HG03442 (cell line): ENCODE measurements at regions not wholly inside any gene's neighbourhood (a gene's known extent, or its start where the extent isn't known, plus 50 kb on each side); places are given as distances from the start of the nearest gene placed in this dataset.
"Not testable (repeated sequence)": the region's sequence is repeated elsewhere in the genome, so short reads cannot be mapped to it uniquely, and the experiment has no call there.

Experiments
- ATAC-seq: cut with Tn5 transposase; IDR thresholded peaks from one replicate; pipeline ENCODE4 v1.9.1; 2021; ENCODE audit warnings: mild to moderate bottlenecking, moderate library complexity; ENCODE audit not compliant: unreplicated experiment

DNA sequence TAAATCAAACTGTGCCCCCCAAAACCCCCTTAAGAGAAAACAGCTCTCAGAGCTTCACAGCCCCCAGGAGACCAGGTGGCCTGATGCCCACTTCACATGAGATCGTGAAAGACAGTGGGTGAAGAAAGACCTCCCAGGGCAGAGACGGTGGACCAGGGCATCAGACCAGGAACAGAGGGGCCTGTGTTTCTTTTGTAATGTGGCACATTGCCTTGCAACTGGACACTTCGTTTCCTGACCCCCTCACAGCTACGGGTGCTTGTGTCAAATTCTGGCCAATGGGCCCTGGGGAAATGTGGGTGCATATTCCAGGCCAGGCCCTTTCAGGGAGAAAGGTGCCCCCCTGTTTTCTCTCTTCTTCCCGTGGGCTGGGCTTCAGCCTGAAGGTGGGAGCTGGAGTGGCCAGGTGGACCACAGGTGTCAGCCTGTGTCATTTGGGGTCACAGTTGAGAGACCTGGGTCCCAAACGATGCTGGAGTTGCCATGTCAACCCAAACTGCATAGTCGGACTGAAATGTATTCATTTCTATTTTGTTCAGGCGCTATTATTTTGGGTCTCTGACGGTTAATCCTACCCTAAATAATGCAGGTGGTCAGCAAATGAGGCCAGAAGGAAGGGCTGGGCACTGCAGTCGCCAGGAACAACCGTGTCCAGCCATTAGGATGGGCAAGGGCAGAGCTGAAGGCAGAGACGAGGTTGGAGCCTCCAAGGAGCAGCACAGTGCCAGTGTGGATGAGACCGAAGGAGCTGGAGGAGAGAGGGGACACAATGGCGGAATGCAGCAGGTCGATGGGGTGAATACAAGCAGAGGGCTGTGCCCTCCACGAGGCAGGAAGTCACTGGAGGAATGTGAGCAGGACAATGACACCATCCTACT, 338.2 kb downstream of the EIPR1 start:
- no peak for ATAC-seq

DNA sequence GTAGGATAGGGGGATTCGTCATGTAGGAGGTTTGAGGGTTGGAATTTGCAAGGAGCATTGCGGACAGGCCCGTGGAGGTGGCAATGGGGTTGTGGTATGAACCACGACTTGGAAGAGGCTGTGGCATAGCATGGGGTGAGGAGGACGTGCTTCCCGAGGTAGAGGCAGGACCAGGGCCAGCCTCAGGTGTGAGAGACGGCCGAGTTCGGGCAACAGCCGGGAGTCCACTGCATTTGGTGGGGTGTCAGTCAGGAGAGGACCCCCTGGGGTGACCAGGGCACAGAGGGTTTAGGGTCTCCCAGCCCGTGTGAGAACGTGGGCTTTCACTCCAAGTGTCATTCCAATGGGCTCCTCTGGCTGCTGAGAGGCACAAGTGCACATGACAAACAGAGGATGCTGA, 339.0 kb downstream of the EIPR1 start:
- ATAC-seq: no peak

DNA sequence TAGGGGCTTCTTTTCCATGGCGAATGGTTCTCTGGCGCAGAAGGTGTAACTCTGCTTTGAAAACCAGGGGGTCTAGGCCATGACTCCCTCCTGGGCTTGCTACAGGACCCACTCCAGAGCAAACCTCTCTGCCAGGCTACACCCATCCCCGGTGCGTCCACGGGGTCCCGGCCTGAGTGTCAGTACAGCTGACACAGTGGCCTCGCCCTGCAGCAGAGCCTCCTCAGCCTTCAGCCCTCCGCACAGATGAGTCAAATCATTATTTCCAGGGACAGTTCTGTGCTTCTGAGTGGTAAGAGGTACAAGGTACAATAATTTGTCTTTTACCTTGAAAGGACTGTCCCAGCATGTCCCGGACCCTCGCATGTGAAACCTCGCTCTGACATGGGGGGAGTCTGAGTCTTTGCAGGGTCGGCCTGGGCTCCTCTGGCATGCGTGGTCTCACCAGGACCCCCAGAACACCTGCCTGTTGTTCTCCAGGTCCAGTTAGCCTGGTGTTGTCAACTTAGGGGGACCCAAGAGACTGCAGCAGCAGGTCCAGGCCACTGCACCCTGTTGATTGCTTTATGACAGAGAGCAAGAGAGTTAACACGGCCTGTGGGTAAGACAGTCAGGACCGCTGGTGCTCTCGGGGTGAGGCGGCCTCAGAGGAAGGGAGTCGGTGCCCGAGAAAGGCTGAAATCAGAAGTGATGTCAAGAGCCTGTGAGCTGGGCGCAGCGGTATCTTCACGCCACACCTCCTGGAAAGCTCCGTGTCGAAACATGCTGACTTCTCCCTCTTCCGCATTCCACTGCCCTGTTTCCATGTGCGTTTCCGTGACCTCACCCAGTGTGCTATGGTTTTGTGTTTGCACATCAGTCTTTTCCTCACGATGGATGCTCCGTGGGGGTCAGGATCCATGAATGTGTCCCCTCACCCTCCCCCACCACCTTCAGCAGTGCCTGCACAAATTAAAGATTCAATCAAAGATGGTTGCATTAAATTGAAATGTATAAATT, 340.1 kb downstream of the EIPR1 start:
- ATAC-seq: no peak

DNA sequence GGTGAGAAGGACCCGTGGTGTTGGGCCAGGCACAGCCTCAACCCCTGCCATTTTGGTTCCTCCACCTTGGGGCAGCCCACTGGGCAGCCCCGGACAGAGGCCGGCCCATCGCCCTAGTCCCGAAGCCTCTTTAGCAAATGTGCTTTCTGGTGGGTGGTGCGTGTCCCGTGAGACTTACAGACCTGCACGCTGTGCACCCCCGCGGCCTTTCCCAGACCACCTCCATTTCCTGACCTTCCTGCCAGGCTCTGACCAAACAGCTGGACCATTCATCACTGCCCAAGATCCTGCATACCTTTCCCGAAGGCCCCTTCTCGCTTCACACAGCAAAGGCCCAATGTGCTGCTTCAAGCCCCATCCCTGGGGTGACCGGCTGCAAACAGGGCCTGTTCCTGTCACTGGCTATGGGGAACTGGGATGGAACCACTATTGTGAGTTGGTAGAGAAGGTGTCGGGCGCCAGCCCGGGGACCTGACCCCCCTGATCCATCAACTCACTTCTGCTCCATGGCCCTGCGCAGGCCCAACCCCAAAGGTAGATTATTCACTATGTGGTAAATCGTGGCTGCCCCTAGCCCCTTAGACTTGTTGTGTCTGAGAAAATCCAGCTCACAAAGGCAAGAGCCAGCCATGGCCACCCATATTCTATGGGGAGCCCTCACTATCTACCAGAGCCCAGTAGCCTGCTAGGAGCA, 341.0 kb downstream of the EIPR1 start:
- ATAC-seq: no peak

DNA sequence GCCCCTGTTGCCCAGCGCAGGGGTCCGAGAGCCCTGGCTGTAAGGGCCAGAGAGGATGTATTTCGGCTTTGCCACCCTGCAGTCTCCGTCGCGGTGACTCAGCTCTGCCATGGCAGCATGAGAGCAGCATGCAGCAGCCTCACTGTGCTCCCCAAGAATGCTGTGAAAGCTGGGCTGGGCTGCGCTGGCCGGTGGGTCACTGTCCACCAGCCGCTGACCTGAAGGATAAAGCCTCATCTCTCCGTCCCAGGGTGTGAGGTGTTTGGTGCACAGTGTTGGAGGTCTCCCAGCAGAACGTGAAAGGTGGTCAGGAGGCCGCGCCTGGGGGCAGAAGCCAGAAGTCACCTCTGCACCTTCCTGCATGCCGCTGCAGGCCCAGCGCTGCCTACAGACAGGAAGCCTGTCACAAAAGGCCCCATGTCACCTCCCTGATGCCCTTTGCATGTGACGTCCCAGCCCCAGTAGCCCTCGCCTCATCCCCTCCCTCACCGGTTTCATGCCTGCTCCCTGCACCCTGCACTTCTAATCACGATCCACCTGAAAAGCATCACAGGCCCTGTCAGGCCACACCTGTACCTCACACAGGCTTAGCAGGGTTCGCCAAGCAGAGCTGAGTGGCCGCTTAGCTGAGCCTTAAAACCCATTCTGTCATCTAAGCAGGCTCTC, 342.1 kb downstream of the EIPR1 start:
- no peak for ATAC-seq

DNA sequence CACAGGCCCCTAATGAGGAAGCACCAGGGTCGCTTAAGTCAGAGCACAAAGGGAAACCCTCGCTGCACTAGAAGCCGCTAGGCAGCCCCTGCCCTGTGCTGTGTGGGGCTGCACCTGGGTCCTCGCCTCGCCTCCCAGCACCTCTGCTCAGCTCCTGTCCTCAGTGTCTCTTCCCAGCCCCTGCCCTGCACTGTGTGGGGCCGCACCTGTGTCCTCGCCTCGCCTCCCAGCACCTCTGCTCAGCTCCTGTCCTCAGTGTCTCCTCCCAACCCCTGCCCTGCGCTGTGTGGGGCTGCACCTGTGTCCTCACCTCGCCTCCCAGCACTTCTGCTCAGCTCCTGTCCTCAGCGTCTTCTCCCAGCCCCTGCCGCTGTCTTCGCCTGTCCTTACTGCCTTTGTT, 342.8 kb downstream of the EIPR1 start:
- ATAC-seq: no peak

DNA sequence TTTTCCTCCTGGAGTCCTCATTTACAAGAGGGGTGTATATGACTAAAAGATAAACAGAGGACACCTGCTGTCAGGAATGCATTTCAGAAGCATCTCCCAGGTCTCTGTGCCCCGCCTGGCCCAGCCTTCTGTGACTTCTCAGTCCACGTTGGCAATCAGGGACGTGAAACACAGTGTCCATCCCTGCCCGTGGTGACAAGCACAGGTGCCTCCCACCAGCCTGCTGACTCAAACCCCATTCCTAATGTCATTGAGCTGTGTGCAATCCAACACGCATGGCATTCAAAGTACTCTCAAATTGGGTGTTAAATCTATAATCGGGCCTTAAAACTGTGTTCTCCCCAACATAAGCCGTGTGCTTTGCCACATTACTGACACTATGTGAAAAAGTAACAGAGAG, 343.2 kb downstream of the EIPR1 start:
- ATAC-seq: no peak

DNA sequence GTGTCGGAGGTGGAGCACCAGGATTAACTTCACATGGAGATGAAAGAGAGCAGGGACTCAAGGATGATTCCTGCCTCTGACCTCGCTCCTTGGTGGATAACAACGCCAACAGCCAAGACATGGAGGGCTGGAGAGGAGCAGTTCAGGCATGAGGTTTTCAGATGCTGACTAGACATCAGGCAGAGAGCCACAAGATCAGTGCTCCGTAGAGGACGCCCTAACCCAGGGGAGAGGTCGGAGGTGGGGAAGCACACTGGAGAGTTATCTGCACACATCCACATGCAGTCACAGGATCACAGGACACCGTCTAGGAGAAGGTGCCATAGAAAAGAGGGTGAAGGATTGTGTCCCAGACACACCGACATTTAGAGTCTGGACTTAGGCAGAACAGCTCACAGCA, 344.3 kb downstream of the EIPR1 start:
- no peak for ATAC-seq

DNA sequence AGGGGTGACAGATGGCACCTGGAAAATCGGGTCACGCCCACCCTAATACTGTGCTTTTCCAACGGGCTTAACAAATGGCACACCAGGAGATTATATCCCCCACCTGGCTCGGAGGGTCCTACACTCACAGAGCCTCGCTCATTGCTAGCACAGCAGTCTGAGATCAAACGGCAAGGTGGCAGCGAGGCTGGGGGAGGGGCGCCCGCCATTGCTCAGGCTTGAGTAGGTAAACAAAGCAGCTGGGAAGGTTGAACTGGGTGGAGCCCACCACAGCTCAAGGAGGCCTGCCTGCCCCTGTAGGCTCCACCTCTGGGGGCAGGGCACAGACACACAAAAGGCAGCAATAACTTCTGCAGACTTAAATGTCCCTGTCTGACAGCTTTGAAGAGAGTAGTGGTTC, 346.8 kb downstream of the EIPR1 start:
- ATAC-seq: not testable (repeated sequence)

DNA sequence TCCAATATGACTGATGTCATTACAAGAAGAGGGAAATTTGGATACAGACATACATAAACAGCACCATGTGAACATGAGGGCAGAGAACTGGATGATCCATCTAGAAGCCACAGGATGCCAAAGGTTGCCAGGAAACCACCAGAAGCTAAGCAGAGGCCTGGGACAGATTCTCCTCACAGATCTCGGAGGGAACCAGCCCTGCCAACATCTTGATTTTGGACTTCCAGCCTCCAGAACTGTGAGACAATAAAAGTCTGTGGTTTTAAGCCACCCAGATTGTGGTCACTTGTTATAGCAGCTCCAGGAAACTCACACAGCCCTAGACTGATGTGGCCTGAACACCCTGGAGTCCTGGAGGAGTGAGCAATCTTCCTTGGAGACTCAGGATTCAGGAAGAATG, 351.6 kb downstream of the EIPR1 start:
- no peak for ATAC-seq

DNA sequence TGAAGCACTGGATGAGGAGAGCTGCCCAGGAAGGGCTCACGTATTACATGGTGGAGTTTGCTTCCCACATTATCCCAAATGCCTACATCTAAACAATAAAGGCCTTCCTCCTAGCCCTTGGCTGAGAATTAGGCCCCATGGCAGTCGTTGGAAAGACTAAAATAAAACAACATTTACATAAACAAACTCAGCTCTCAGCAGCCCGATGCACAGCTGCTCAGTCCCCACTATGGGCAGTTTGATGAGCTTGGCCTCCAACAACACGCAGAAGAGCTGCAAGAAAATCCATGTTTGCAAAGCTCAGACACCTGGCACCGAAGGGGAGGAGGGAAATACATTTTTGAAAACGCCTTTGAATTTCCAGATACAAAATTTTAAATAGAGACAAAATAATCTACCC, 352.4 kb downstream of the EIPR1 start:
- ATAC-seq: no peak

DNA sequence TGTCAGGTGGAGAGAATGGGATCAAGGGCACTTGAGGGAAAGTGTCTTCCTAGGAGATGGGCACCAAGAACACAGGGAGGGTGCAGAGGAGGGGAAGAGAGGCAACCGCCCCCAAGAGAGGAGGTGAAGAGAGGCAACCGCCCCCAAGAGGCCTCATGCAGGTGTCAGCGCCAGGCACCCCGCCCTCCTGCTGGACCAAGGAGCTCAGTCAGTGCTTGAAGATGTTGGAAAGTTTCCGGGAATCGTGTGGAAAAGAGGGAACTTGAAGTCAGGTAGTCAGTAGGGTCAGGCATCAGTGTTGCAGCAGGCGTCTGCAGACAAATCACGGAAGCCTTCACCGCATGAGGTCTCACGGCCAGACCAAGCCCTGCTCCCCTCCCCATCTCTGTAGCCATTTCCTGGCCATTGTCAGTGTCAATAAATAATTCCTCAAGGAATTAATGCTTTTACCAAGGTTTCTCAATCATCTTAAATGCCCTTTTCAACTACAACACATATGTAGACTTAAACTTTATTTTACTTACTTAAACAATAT, 353.1 kb downstream of the EIPR1 start:
- ATAC-seq: no peak

DNA sequence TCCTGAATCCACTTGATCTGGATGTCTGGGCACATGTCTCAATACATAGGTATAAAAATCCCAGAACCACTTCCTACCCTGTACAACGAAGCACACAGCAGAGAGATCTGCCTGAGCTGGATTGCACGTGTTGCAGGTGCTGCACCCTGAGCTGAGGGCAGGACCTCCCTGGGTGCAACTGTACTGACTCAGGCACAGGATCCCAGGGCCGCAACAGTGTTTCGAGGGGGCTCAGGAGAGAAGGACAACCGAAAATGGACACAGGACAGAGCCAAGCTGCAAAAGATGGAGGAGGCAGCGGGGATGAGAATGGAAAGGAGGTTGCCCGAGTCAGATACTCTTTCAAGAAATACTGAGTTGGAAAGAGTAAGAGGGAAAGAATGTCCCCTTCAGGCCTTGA, 354.1 kb downstream of the EIPR1 start:
- ATAC-seq: no peak

DNA sequence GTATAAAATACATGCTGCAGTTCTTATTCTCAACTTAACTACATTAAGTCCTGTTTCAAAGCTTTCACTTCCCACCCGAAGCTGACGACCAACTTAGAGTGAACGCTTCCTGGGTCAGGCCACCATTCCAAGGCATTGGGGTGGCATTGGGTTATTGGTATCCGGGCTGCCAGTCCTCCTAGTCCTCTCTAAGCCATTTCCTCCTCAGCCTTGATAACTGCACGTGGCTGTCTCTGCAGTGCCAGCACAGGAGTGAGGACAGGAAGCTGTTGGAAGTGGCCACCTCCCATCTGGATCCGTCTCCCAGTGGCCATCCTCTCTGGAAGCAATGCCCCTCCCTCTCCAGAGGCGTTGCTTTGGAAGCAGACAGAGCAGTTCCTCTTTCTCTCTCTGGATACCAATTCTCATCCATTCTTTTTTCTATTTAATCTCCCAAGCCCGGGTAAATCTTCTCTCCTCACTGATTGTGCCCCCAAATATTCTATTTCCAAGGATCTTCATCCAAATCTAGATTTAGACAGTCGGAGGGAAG, 354.7 kb downstream of the EIPR1 start:
- ATAC-seq: no peak

DNA sequence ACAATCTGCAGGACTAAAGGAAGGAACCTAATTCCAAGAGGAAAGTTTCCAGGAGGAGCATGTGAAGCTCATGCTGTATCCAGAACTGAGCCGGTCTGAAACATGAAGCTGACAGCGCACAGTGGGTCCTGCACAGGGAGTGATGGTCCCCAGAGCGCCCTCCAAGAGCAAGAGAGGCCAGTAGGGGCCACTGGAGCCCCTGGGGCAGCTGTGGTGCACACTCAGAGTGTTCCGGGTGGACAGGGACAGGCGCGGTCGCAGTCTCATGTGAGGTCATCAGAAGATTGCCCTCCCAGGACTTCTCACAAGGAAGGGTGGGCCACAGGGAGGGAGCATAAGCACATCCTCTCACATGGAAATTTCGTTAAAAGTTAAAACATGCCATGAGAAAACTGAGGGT, 355.9 kb downstream of the EIPR1 start:
- ATAC-seq: no peak

DNA sequence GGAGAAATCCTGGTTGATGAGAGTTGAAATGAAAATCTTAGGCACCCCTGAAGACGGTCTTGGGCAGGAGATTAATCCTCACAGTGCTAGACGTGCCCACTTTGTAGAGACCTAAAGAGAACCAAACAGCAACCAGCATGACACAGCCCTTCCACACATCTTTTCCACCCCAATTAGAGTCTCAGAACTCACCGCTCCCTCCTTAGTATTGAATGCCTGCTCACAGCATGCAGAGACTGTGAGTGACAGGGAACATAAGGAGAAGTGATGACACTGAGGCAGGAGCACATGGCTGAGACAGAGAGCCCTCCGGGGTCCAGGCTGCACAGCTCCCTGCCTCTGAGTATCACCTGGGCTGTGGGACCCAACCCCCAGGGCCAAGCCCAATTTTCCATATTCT, 367.6 kb downstream of the EIPR1 start:
- ATAC-seq: no peak

DNA sequence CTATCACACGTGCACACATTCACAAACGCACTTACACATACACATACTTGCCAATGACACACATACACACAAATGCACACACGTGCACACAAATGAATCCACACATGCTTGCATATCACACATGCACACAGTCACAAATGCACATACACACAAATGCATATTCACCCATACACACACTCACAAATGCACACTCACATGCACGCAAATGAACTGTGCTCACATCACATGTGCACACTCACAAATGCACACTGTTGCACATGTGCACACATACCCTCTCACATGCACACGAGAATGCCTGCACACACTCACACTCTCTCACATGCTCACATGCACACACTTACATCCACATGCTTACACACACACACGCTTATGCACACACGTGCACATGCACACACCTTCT, 368.1 kb downstream of the EIPR1 start:
- no peak for ATAC-seq

DNA sequence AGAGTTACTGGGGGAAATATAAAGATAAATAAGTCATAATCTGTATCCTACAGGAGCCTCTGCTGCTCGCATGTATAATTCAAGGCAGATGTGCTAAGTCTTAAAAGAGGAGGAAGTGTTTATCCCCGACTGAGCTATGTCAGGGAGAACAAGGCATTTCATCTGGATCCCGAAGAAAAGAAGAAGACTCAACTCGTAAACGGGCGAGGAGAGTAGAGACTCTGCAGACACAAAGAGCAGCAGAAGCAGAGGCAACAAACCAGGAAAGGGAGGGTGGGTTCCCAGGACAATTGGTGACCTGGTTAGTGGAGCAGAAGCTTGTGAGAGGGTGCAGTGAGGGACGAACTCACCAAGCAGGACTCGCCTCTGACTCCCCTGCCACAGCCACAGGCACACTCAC, 368.6 kb downstream of the EIPR1 start:
- ATAC-seq: no peak

DNA sequence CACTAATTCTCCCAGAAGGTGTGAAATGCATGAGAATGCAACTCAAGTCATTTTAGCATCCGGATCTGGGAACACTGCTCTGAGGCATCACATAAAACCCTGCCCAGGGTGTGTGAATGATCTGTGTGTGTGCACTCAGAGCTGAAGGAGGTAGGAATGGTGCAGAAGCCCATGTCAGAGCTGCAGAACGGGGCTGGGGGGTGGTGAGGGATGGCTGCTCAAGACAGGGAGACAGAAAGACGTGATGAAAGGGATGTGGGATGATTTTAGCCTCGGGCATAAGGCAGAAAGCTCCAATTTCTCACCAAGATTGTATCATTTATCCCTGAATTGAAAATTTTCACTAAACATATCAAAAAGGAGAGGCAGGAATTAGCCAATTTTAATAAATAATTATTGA, 369.1 kb downstream of the EIPR1 start:
- ATAC-seq: no peak

DNA sequence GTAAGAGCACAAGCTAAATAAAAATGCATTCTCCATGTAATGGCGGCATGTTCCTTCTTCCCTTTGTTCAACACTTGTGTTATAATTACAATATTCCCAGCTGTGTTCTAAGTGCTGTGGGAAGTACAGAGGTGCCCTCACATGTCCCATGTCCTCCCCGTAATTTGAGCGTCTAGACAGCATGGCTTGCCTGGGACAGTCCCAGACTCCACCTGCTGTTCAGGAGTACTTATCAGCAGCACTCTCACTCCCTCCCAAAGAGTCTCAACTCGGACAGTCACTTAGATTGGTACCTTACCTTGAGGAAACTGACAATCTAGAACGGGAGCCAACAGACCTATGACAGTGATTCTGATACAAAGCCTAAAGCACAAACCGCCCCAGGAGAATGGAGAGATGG, 370.5 kb downstream of the EIPR1 start:
- ATAC-seq: no peak
